ENCODE measurements at regions not wholly inside any gene's neighbourhood (a gene's known extent, or its start where the extent isn't known, plus 50 kb on each side); places are given as distances from the start of the nearest gene placed in this dataset.

DNA sequence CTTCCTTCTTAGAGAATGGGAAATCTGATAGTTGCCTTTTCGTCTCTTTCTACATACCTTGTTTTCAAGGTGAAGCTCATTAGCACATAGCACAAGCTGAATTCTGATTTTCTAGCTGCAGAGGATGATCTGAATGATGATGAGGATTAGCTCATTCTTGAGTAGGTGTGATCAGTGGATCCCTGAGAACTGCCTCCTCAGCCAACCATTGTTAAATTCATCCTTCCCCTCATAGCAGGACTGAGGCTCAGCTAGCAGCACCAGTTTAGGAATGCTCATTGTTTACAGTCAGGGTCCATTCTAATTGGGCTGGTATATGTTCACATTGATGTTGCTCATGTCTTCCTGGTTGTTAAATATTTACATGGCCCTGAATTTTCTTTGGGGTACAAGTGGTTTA, 299.9 kb upstream of the MME start:
- TF ChIP-seq, protein P1, sequence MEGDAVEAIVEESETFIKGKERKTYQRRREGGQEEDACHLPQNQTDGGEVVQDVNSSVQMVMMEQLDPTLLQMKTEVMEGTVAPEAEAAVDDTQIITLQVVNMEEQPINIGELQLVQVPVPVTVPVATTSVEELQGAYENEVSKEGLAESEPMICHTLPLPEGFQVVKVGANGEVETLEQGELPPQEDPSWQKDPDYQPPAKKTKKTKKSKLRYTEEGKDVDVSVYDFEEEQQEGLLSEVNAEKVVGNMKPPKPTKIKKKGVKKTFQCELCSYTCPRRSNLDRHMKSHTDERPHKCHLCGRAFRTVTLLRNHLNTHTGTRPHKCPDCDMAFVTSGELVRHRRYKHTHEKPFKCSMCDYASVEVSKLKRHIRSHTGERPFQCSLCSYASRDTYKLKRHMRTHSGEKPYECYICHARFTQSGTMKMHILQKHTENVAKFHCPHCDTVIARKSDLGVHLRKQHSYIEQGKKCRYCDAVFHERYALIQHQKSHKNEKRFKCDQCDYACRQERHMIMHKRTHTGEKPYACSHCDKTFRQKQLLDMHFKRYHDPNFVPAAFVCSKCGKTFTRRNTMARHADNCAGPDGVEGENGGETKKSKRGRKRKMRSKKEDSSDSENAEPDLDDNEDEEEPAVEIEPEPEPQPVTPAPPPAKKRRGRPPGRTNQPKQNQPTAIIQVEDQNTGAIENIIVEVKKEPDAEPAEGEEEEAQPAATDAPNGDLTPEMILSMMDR (IDR thresholded peaks at IDR 0.05), result no peak
- no peak for TF ChIP-seq POLR2A (IDR thresholded peaks at IDR 0.05)

Measured in testis (tissue), 2 donors.